Chondrocyte (in vitro differentiated cells): ENCODE measurements at regions not wholly inside any gene's neighbourhood (a gene's known extent, or its start where the extent isn't known, plus 50 kb on each side); places are given as distances from the start of the nearest gene placed in this dataset.

Experiments
- DNase-seq: peaks from one replicate; pipeline ENCODE4 v3.0.0; 2021; ENCODE audit warnings: mixed read lengths, low spot score
- H3K27ac Mint-ChIP-seq: one replicate; pipeline ENCODE4 v1.8.0; 2021; ENCODE audit warnings: mild to moderate bottlenecking, moderate library complexity, mixed read lengths; ENCODE audit not compliant: unreplicated experiment
- H3K27me3 Mint-ChIP-seq: 2 replicates; pipeline ENCODE4 v1.8.0; 2021; ENCODE audit warnings: low read depth, mixed read lengths
- H3K36me3 Mint-ChIP-seq: 2 replicates; pipeline ENCODE4 v1.8.0; 2021; ENCODE audit warnings: low read depth, mixed read lengths
- H3K4me1 Mint-ChIP-seq: 2 replicates; pipeline ENCODE4 v1.8.0; 2021; ENCODE audit warnings: low read depth, mild to moderate bottlenecking, mixed read lengths
- H3K4me3 Mint-ChIP-seq: one replicate; pipeline ENCODE4 v1.8.0; 2021; ENCODE audit warnings: mild to moderate bottlenecking, moderate library complexity, mixed read lengths; ENCODE audit not compliant: unreplicated experiment
- H3K9me3 Mint-ChIP-seq: 2 replicates; pipeline ENCODE4 v1.8.0; 2021; ENCODE audit warnings: low read depth, mixed read lengths
- CTCF ChIP-seq: fragments of 200-600 bp; sonication (generic); IDR thresholded peaks from 2 replicates; pipeline ENCODE4 v1.5.0; 2021; ENCODE audit warnings: antibody characterized with exemption, mild to moderate bottlenecking, moderate library complexity

- no peak for TF ChIP-seq CTCF
- Mint-ChIP-seq H3K36me3 (no peaks in the 10 kb centered on the region), H3K27me3 (peaks cover 16% of the 10 kb centered on the region), H3K4me1 (no peaks in the 10 kb centered on the region), H3K9me3 (no peaks in the 10 kb centered on the region), H3K27ac (no peak overlapping the region), H3K4me3 (no peak overlapping the region)
- no peak for DNase-seq
These were observed 296.1 kb downstream of the VPS13C start for GRCh38 chr15:61764141-61764540.

GRCh38 chr15:61762676-61763075 is 297.6 kb downstream of the VPS13C start:
- Mint-ChIP-seq H3K27me3 (peaks cover 14% of the 10 kb centered on the region), H3K9me3 (no peaks in the 10 kb centered on the region), H3K4me1 (no peaks in the 10 kb centered on the region), H3K4me3 (no peak overlapping the region), H3K27ac (no peak overlapping the region), H3K36me3 (no peaks in the 10 kb centered on the region)
- no peak for DNase-seq
- TF ChIP-seq CTCF = no peak

GRCh38 chr15:61759639-61760038 is 300.6 kb downstream of the VPS13C start:
- H3K27me3 Mint-ChIP-seq = peaks cover 14% of the 10 kb centered on the region
- TF ChIP-seq CTCF = no peak
- no peaks in the 10 kb centered on the region for H3K4me1 Mint-ChIP-seq
- H3K36me3 Mint-ChIP-seq = no peaks in the 10 kb centered on the region
- no peak overlapping the region for H3K4me3 Mint-ChIP-seq
- no peak overlapping the region for H3K27ac Mint-ChIP-seq
- DNase-seq = no peak
- H3K9me3 Mint-ChIP-seq = no peaks in the 10 kb centered on the region

- no peak for DNase-seq
- no peak overlapping the region for H3K27ac Mint-ChIP-seq
- H3K9me3 Mint-ChIP-seq = no peaks in the 10 kb centered on the region
- TF ChIP-seq CTCF = no peak
- H3K36me3 Mint-ChIP-seq = no peaks in the 10 kb centered on the region
- no peak overlapping the region for H3K4me3 Mint-ChIP-seq
- H3K4me1 Mint-ChIP-seq = no peaks in the 10 kb centered on the region
- peaks cover 7% of the 10 kb centered on the region for H3K27me3 Mint-ChIP-seq
These were observed 304.0 kb downstream of the VPS13C start for GRCh38 chr15:61756071-61756820.

GRCh38 chr15:61755467-61755866 is 304.8 kb downstream of the VPS13C start:
- no peaks in the 10 kb centered on the region for H3K4me1 Mint-ChIP-seq
- H3K9me3 Mint-ChIP-seq = no peaks in the 10 kb centered on the region
- H3K4me3 Mint-ChIP-seq = no peak overlapping the region
- DNase-seq = no peak
- H3K27me3 Mint-ChIP-seq = peaks cover 7% of the 10 kb centered on the region
- H3K36me3 Mint-ChIP-seq = no peaks in the 10 kb centered on the region
- H3K27ac Mint-ChIP-seq = no peak overlapping the region
- no peak for TF ChIP-seq CTCF
